ENCODE measurements at regions not wholly inside any gene's neighbourhood (a gene's known extent, or its start where the extent isn't known, plus 50 kb on each side); places are given as distances from the start of the nearest gene placed in this dataset.

- H3K9me3 ChIP-seq (ENCODE audit: low read length): no peaks in the 10 kb centered on the region
- no peak overlapping the region for H3K27ac ChIP-seq (ENCODE audit: low read depth, low read length, poor library complexity, severe bottlenecking)
- H3K36me3 ChIP-seq (ENCODE audit: insufficient read depth, low read length): no peaks in the 10 kb centered on the region
- no peak for TF ChIP-seq EZH2phosphoT487 (IDR thresholded peaks at IDR 0.05; ENCODE audit: borderline replicate concordance, low read depth, low read length)
- TF ChIP-seq CTCF (conservative IDR thresholded peaks at IDR 0.05; ENCODE audit: low read length): no peak
- H3K4me2 ChIP-seq (ENCODE audit: low read length): no peak overlapping the region
- no peaks in the 10 kb centered on the region for H3K9me2 ChIP-seq (ENCODE audit: insufficient read depth, low read length)
- no peaks in the 10 kb centered on the region for H4K20me1 ChIP-seq (ENCODE audit: insufficient read depth, low read length)
- BruUV-seq (replicated peaks): no TSS peak
- intact Hi-C loops (cut with micrococcal nuclease; ENCODE audit: unreplicated experiment): no loop called here
- POLR2A ChIA-PET: no interaction called here
- H2AFZ ChIP-seq (ENCODE audit: low read length): no peak overlapping the region
- H3K79me2 ChIP-seq (ENCODE audit: insufficient read depth, low read depth, low read length): no peaks in the 10 kb centered on the region
- no peak overlapping the region for H3K4me3 ChIP-seq (ENCODE audit: low read depth, low read length, poor library complexity, severe bottlenecking)
- H3K4me1 ChIP-seq (ENCODE audit: insufficient read depth, low read length, poor library complexity, severe bottlenecking): no peaks in the 10 kb centered on the region
- no peak for DNase-seq (ENCODE audit: low spot score)
- CTCF ChIA-PET (ENCODE audit: unreplicated experiment): no interaction called here
Measured at GRCh38 chr2:12835733-12836132, 119.0 kb downstream of the TRIB2 start.

GRCh38 chr2:12839339-12839738 lies 122.6 kb downstream of the TRIB2 start:
- H3K4me1 ChIP-seq (ENCODE audit: insufficient read depth, low read length, poor library complexity, severe bottlenecking): no peaks in the 10 kb centered on the region
- intact Hi-C loops (cut with micrococcal nuclease; ENCODE audit: unreplicated experiment): no loop called here
- BruUV-seq (replicated peaks): no TSS peak
- ChIA-PET CTCF (ENCODE audit: unreplicated experiment) (no interaction called here), POLR2A (interaction anchor here (0.7 kb wide), 1 partner anchor 438 kb away, joined by 3 read pairs; no protein-coding TSS in a partner anchor)
- no peaks in the 10 kb centered on the region for H3K79me2 ChIP-seq (ENCODE audit: insufficient read depth, low read depth, low read length)
- no peak overlapping the region for H3K4me2 ChIP-seq (ENCODE audit: low read length)
- no peak for DNase-seq (ENCODE audit: low spot score)
- no peaks in the 10 kb centered on the region for H3K9me3 ChIP-seq (ENCODE audit: low read length)
- TF ChIP-seq CTCF (conservative IDR thresholded peaks at IDR 0.05; ENCODE audit: low read length) (no peak), EZH2phosphoT487 (IDR thresholded peaks at IDR 0.05; ENCODE audit: borderline replicate concordance, low read depth, low read length) (no peak)
- no peaks in the 10 kb centered on the region for H3K9me2 ChIP-seq (ENCODE audit: insufficient read depth, low read length)
- H2AFZ ChIP-seq (ENCODE audit: low read length): no peak overlapping the region
- H3K36me3 ChIP-seq (ENCODE audit: insufficient read depth, low read length): no peaks in the 10 kb centered on the region
- H3K27ac ChIP-seq (ENCODE audit: low read depth, low read length, poor library complexity, severe bottlenecking): no peak overlapping the region
- no peak overlapping the region for H3K4me3 ChIP-seq (ENCODE audit: low read depth, low read length, poor library complexity, severe bottlenecking)
- no peaks in the 10 kb centered on the region for H4K20me1 ChIP-seq (ENCODE audit: insufficient read depth, low read length)

GRCh38 chr2:12841021-12841420 lies 124.3 kb downstream of the TRIB2 start:
- H3K36me3 ChIP-seq (ENCODE audit: insufficient read depth, low read length): no peaks in the 10 kb centered on the region
- H3K27ac ChIP-seq (ENCODE audit: low read depth, low read length, poor library complexity, severe bottlenecking): no peak overlapping the region
- no peaks in the 10 kb centered on the region for H3K79me2 ChIP-seq (ENCODE audit: insufficient read depth, low read depth, low read length)
- H2AFZ ChIP-seq (ENCODE audit: low read length): no peak overlapping the region
- no peaks in the 10 kb centered on the region for H4K20me1 ChIP-seq (ENCODE audit: insufficient read depth, low read length)
- no peak overlapping the region for H3K4me2 ChIP-seq (ENCODE audit: low read length)
- ChIA-PET CTCF (ENCODE audit: unreplicated experiment) (no interaction called here), POLR2A (no interaction called here)
- no peaks in the 10 kb centered on the region for H3K4me1 ChIP-seq (ENCODE audit: insufficient read depth, low read length, poor library complexity, severe bottlenecking)
- intact Hi-C loops (cut with micrococcal nuclease; ENCODE audit: unreplicated experiment): no loop called here
- TF ChIP-seq EZH2phosphoT487 (IDR thresholded peaks at IDR 0.05; ENCODE audit: borderline replicate concordance, low read depth, low read length) (no peak), CTCF (conservative IDR thresholded peaks at IDR 0.05; ENCODE audit: low read length) (no peak)
- no peaks in the 10 kb centered on the region for H3K9me2 ChIP-seq (ENCODE audit: insufficient read depth, low read length)
- BruUV-seq (replicated peaks): no TSS peak
- no peak for DNase-seq (ENCODE audit: low spot score)
- H3K4me3 ChIP-seq (ENCODE audit: low read depth, low read length, poor library complexity, severe bottlenecking): no peak overlapping the region
- H3K9me3 ChIP-seq (ENCODE audit: low read length): no peaks in the 10 kb centered on the region
